SK-N-SH treated with all-trans-retinoic acid at 6 μM for 48 hours (cell line): ENCODE measurements at regions not wholly inside any gene's neighbourhood (a gene's known extent, or its start where the extent isn't known, plus 50 kb on each side); places are given as distances from the start of the nearest gene placed in this dataset.

Experiments used
- ATAC-seq: fragments of 200-7000 bp; cut with Tn5 transposase; 3 replicates; pipeline ENCODE4 v1.9.1; 2020; ENCODE audit warnings: mild to moderate bottlenecking, moderate library complexity
- ARNTL ChIP-seq: fragments of 450-650 bp; formaldehyde crosslinking; IDR thresholded peaks from 2 replicates; pipeline ENCODE4 v1.5.0; 2020; ENCODE audit warnings: low read depth, mild to moderate bottlenecking, moderate library complexity, borderline replicate concordance
- BACH2 ChIP-seq: fragments of 250-450 bp; sonication (Bioruptor Pico); IDR thresholded peaks from 2 replicates; pipeline ENCODE4 v1.9.0; 2021; ENCODE audit warnings: mild to moderate bottlenecking, borderline replicate concordance
- CREB5 ChIP-seq: fragments of 250-450 bp; sonication (Bioruptor Pico); IDR thresholded peaks from 2 replicates; pipeline ENCODE4 v1.5.1; 2020; ENCODE audit warnings: low read depth, mild to moderate bottlenecking, moderate library complexity
- CSDC2 ChIP-seq: fragments of 250-450 bp; sonication (Bioruptor Pico); IDR thresholded peaks from 2 replicates; pipeline ENCODE4 v1.5.0; 2020; ENCODE audit warnings: mild to moderate bottlenecking, moderate library complexity
- CSRNP3 ChIP-seq: fragments of 250-450 bp; sonication (Bioruptor Pico); IDR thresholded peaks from 2 replicates; pipeline ENCODE4 v1.5.1; 2021; ENCODE audit warnings: mild to moderate bottlenecking, moderate library complexity
- ESRRG ChIP-seq: fragments of 250-450 bp; sonication (Bioruptor Pico); IDR thresholded peaks from 2 replicates; pipeline ENCODE4 v1.6.1; 2021; ENCODE audit warnings: mild to moderate bottlenecking
- GLIS3 ChIP-seq: fragments of 250-450 bp; sonication (Bioruptor Pico); IDR thresholded peaks from 2 replicates; pipeline ENCODE4 v1.5.0; 2020; ENCODE audit warnings: mild to moderate bottlenecking, moderate library complexity
- ISL1 ChIP-seq: fragments of 250-450 bp; sonication (Bioruptor Pico); IDR thresholded peaks from 2 replicates; pipeline ENCODE4 v2.1.2; 2022; ENCODE audit warnings: mild to moderate bottlenecking, moderate library complexity
- OSR1 ChIP-seq: fragments of 250-450 bp; sonication (Bioruptor Pico); IDR thresholded peaks from 2 replicates; pipeline ENCODE4 v1.8.0; 2022; ENCODE audit warnings: moderate library complexity, mild to moderate bottlenecking, inconsistent platforms
- PATZ1 ChIP-seq: fragments of 250-450 bp; sonication (Bioruptor Pico); IDR thresholded peaks from 2 replicates; pipeline ENCODE4 v1.8.0; 2020; ENCODE audit warnings: mild to moderate bottlenecking, moderate library complexity, borderline replicate concordance
- POU6F1 ChIP-seq: fragments of 250-450 bp; sonication (Bioruptor Pico); IDR thresholded peaks from 2 replicates; pipeline ENCODE4 v1.8.0; 2021; ENCODE audit warnings: low read depth, mild to moderate bottlenecking, moderate library complexity, borderline replicate concordance
- RARB ChIP-seq: fragments of 250-450 bp; sonication (Bioruptor Pico); IDR thresholded peaks from 2 replicates; pipeline ENCODE4 v1.8.0; 2021; ENCODE audit warnings: mild to moderate bottlenecking, moderate library complexity
- SNAI2 ChIP-seq: fragments of 250-450 bp; sonication (Bioruptor Pico); IDR thresholded peaks from 2 replicates; pipeline ENCODE4 v1.5.0; 2020; ENCODE audit warnings: mild to moderate bottlenecking, moderate library complexity
- TCF4 ChIP-seq: fragments of 250-450 bp; sonication (Bioruptor Pico); IDR thresholded peaks from 2 replicates; pipeline ENCODE4 v1.8.0; 2021; ENCODE audit warnings: mild to moderate bottlenecking, moderate library complexity, borderline replicate concordance
- TOX ChIP-seq: fragments of 250-450 bp; sonication (Bioruptor Pico); IDR thresholded peaks from 2 replicates; pipeline ENCODE4 v1.8.0; 2021; ENCODE audit warnings: mild to moderate bottlenecking, moderate library complexity, borderline replicate concordance
- TSHZ2 ChIP-seq: fragments of 250-450 bp; sonication (Bioruptor Pico); IDR thresholded peaks from 2 replicates; pipeline ENCODE4 v1.5.0; 2020; ENCODE audit warnings: mild to moderate bottlenecking, moderate library complexity
- ZC3H10 ChIP-seq: fragments of 250-450 bp; sonication (Bioruptor Pico); IDR thresholded peaks from 2 replicates; pipeline ENCODE4 v1.5.1; 2021; ENCODE audit warnings: mild to moderate bottlenecking, moderate library complexity
- ZFP3 ChIP-seq: fragments of 250-450 bp; sonication (Bioruptor Pico); IDR thresholded peaks from 2 replicates; pipeline ENCODE4 v1.5.0; 2020; ENCODE audit warnings: mild to moderate bottlenecking, moderate library complexity
- ZFP30 ChIP-seq: fragments of 450-650 bp; formaldehyde crosslinking; IDR thresholded peaks from 2 replicates; pipeline ENCODE4 v1.5.0; 2022; ENCODE audit warnings: mild to moderate bottlenecking, moderate library complexity
- ZNF565 ChIP-seq: fragments of 450-650 bp; formaldehyde crosslinking; conservative IDR thresholded peaks from 2 replicates; pipeline ENCODE4 v1.5.0; 2020; ENCODE audit warnings: low read depth, mild to moderate bottlenecking, moderate library complexity
- ZNF70 ChIP-seq: fragments of 450-650 bp; formaldehyde crosslinking; IDR thresholded peaks from 2 replicates; pipeline ENCODE4 v1.5.0; 2020; ENCODE audit warnings: mild to moderate bottlenecking, moderate library complexity
- ZNF8 ChIP-seq: fragments of 450-650 bp; formaldehyde crosslinking; IDR thresholded peaks from 2 replicates; pipeline ENCODE4 v1.5.0; 2020; ENCODE audit warnings: mild to moderate bottlenecking, moderate library complexity

- no peak for TF ChIP-seq CREB5 (CRISPR knock-in tag)
- no peak for TF ChIP-seq ESRRG (CRISPR knock-in tag)
- no peak for TF ChIP-seq RARB (CRISPR knock-in tag)
- no peak for TF ChIP-seq ISL1 (CRISPR knock-in tag)
- TF ChIP-seq ZNF70 (CRISPR knock-in tag), result no peak
- TF ChIP-seq POU6F1 (CRISPR knock-in tag), result no peak
- TF ChIP-seq, all 23 proteins: peak for 0
Measured at GRCh38 chr7:16298221-16298620, 123.1 kb downstream of the CRPPA start (continued).

- ATAC-seq, result no peak
- TF ChIP-seq BACH2 (no peak), ZNF565 (CRISPR knock-in tag) (no peak), ARNTL (CRISPR knock-in tag) (no peak), TCF4 (no peak), TOX (CRISPR knock-in tag) (no peak), CSRNP3 (CRISPR knock-in tag) (no peak), SNAI2 (CRISPR knock-in tag) (no peak), ZFP3 (no peak), ZFP30 (CRISPR knock-in tag) (no peak), CSDC2 (CRISPR knock-in tag) (no peak), RARB (CRISPR knock-in tag) (no peak), ZC3H10 (CRISPR knock-in tag) (no peak), ZNF70 (CRISPR knock-in tag) (no peak), ZNF8 (CRISPR knock-in tag) (no peak), PATZ1 (CRISPR knock-in tag) (no peak), TSHZ2 (CRISPR knock-in tag) (no peak), GLIS3 (CRISPR knock-in tag) (no peak), POU6F1 (CRISPR knock-in tag) (no peak), ISL1 (CRISPR knock-in tag) (no peak), OSR1 (no peak)
Measured at GRCh38 chr7:16295558-16295957, 125.8 kb downstream of the CRPPA start.
